NCI-H1417 treated with DMSO at 0.1 percent for 48 hours (cell line): ENCODE measurements at regions not wholly inside any gene's neighbourhood (a gene's known extent, or its start where the extent isn't known, plus 50 kb on each side); places are given as distances from the start of the nearest gene placed in this dataset.
"Not testable (repeated sequence)": the region's sequence is repeated elsewhere in the genome, so short reads cannot be mapped to it uniquely, and the experiment has no call there.

Source experiments
- DNase-seq: peaks from one replicate; lab custom pipeline; 2025; lab: John Stamatoyannopoulos, UW

DNA sequence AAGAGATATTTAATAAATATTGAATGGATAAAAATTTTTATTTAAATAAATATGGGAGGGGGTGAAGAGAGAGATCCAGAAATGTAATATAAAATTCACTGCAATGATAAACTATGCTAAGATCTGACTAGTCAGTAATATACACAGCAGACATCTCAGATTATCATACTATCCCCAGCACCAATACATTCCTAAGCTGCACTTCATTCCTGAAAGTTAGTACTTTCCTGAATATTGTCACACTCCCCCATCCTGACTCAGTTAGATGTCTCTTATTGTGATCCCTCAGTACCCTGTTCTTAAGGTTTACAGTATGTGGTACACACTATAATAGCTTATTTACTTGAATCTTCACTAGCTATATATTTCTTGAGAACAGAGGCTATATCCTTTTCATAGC, 88.3 kb upstream of the KCNQ5 start:
- DNase-seq, result no peak

GRCh38 chr6:72534236-72534635, 87.6 kb upstream of the KCNQ5 start:
- no peak for DNase-seq

DNA sequence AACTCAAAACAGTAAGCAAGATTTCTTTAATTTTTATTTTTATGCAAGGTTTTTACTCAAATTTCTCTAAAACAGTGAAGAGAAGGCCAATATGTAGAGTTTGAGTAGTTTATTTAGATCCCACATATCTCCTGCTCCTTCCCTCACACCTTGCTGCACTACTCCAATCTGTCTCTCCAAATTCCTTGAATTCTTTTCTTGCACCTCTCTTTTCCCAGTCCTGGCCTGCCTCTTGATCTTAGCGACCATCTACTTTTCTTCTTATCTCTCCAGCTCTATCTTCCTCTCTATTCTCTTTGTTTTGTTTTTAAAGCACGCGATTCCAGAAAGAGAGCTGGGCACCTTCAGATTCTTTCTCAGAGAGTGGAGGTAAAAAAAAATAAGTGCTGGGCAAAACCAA, 86.7 kb upstream of the KCNQ5 start:
- no peak for DNase-seq

DNA sequence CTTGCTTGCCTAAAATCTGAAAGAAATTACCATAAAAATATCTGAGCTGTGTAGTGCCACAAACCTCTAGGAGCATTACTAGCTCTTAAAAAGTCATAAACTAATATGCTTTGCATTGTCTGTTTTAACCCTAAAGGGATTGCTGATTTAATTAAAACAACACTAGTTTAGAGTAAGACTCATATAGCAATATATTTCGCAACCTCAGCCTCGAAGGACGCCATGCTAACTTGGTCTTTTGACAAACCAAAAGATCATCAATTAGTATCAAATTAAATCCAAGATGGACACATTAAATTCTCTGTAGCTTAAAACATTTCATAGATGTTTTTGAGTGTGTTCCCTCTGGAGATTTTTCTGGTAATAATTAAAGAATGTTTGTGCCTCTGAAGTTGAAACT, 74.8 kb upstream of the KCNQ5 start:
- no peak for DNase-seq

GRCh38 chr6:72551470-72551869, 70.4 kb upstream of the KCNQ5 start:
- no peak for DNase-seq

GRCh38 chr6:72552938-72553337, 68.9 kb upstream of the KCNQ5 start:
- DNase-seq, result no peak

- DNase-seq, result peak; percentile 18
Observed at GRCh38 chr6:72553531-72554511, 68.0 kb upstream of the KCNQ5 start.

DNA sequence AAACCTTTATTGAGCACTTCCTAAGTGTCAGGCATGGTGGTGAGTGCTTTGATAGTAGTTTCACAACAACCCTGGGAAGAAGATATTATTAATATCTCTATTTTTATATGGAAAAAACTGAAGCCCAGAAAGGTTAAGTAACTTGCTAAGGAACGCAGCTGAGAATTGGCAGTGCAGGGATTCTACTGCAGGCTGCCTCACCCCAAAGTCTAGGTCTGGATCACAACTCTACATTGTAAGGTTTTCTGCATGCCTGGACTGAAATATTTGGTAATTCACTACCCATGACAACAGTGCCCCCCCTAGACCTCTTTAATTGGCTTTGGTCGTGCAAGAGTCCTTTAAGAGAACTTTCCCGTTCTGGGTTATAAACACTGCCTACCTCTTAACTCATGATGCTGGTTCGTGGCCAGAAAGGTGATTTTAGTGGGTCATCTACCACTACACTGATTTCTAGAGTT, 67.1 kb upstream of the KCNQ5 start:
- DNase-seq, result no peak

- DNase-seq, result no peak
Observed at GRCh38 chr6:72559067-72559466, 62.8 kb upstream of the KCNQ5 start.

DNA sequence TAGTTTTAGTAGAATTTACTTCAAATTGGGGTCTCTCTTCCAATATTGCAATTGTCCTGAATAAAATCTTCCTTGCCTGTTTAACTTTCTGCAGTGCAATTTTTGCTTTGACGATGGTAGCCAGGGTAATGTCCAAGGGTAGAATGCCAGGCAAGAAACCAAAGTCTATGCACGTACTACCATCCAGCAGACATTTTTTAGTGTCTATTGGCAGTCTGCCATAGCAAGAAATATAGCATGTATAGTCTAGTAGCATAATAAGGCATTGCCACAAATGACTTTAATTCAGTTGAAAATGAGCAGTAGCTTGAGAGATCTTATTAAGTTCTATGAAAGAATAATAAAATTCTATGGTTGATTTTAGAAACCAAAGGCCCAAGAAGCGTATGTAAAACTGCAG, 62.3 kb upstream of the KCNQ5 start:
- DNase-seq, result no peak

- DNase-seq, result no peak
Observed at GRCh38 chr6:72560721-72561593, 60.9 kb upstream of the KCNQ5 start.

- no peak for DNase-seq
Observed at GRCh38 chr6:72561629-72562028, 60.2 kb upstream of the KCNQ5 start.

DNA sequence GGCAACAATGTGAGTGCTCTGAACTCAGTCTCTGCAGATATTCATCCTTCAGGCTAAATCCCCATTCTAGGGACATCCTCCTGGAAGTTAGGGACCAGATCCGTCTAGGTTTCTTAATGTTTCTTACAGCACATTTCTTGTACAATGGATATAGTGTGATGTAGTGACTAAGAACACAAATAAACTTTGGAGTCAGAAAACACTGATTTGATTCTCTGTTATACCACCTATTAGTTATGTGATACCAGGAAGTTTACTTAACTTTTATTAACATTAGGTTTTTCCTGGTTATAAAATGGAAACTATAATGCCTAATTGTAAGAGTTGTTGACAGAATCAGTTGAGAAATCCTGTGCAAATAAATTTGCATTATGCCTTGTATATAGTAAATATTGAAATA, 57.6 kb upstream of the KCNQ5 start:
- DNase-seq, result no peak

GRCh38 chr6:72571993-72572392, 49.9 kb upstream of the KCNQ5 start:
- not testable (repeated sequence) for DNase-seq
